Brain microvascular endothelial cell (primary cell): ENCODE measurements at regions not wholly inside any gene's neighbourhood (a gene's known extent, or its start where the extent isn't known, plus 50 kb on each side); places are given as distances from the start of the nearest gene placed in this dataset.
"Not testable (repeated sequence)": the region's sequence is repeated elsewhere in the genome, so short reads cannot be mapped to it uniquely, and the experiment has no call there.

Experiments used
- DNase-seq: peaks from one replicate; pipeline ENCODE4 v3.0.0-alpha.2; 2020
- H3K27ac ChIP-seq: fragments of 250-450 bp; sonication (Bioruptor Pico); 2 replicates; pipeline ENCODE4 v1.5.1; 2020; ENCODE audit warnings: mild to moderate bottlenecking, moderate library complexity
- H3K27me3 ChIP-seq: fragments of 250-450 bp; sonication (Bioruptor Pico); replicated peaks from 2 replicates; pipeline ENCODE4 v1.5.1; 2020; ENCODE audit warnings: mild to moderate bottlenecking
- H3K36me3 ChIP-seq: fragments of 250-450 bp; sonication (Bioruptor Pico); replicated peaks from 2 replicates; pipeline ENCODE4 v1.5.1; 2020; ENCODE audit warnings: mild to moderate bottlenecking
- H3K4me3 ChIP-seq: 2 replicates; pipeline ENCODE4 v1.5.1; 2011; ENCODE audit warnings: low read depth, mild to moderate bottlenecking, control low read depth, low read length, moderate library complexity
- CTCF ChIP-seq: IDR thresholded peaks from 2 replicates; pipeline ENCODE4 v1.5.1; 2011; ENCODE audit warnings: low read depth, mild to moderate bottlenecking, moderate library complexity, low read length, control low read depth, inconsistent platforms; ENCODE audit errors: missing control alignments
- in situ Hi-C: cut with HindIII; loops from 2 replicates; pipeline ENCODE4 v1.10.0; 2017; ENCODE audit warnings: low sequenced_read_pairs, low pct_ligation_motif_present

GRCh38 chr1:91104712-91105111, 82.9 kb upstream of the ZNF644 start:
- Histone ChIP-seq H3K4me3 (no peak overlapping the region), H3K27ac (no peak overlapping the region), H3K27me3 (no peaks in the 10 kb centered on the region), H3K36me3 (no peaks in the 10 kb centered on the region)
- no peak for DNase-seq
- in situ Hi-C loops, result no loop called here
- no peak for TF ChIP-seq CTCF

GRCh38 chr1:91101328-91101727, 79.5 kb upstream of the ZNF644 start:
- TF ChIP-seq CTCF, result no peak
- in situ Hi-C loops, result no loop called here
- no peak overlapping the region for H3K27ac ChIP-seq
- no peak for DNase-seq
- H3K4me3 ChIP-seq, result no peak overlapping the region
- no peaks in the 10 kb centered on the region for H3K36me3 ChIP-seq
- no peaks in the 10 kb centered on the region for H3K27me3 ChIP-seq

GRCh38 chr1:91099746-91100621, 78.1 kb upstream of the ZNF644 start:
- in situ Hi-C loops, result no loop called here
- H3K36me3 ChIP-seq, result no peaks in the 10 kb centered on the region
- TF ChIP-seq CTCF, result no peak
- no peaks in the 10 kb centered on the region for H3K27me3 ChIP-seq
- DNase-seq, result no peak
- no peak overlapping the region for H3K27ac ChIP-seq
- H3K4me3 ChIP-seq, result no peak overlapping the region

- no peak for TF ChIP-seq CTCF
- in situ Hi-C loops, result no loop called here
- H3K4me3 ChIP-seq, result no peak overlapping the region
- no peaks in the 10 kb centered on the region for H3K36me3 ChIP-seq
- no peak for DNase-seq
- H3K27ac ChIP-seq, result no peak overlapping the region
- no peaks in the 10 kb centered on the region for H3K27me3 ChIP-seq
These were observed 76.6 kb upstream of the ZNF644 start for GRCh38 chr1:91098299-91098906.

GRCh38 chr1:91095321-91095720, 73.5 kb upstream of the ZNF644 start:
- H3K4me3 ChIP-seq, in situ Hi-C loops, DNase-seq, H3K36me3 ChIP-seq, H3K27ac ChIP-seq, H3K27me3 ChIP-seq: not testable (repeated sequence)

- H3K36me3 ChIP-seq, result no peaks in the 10 kb centered on the region
- no peak for DNase-seq
- in situ Hi-C loops, result no loop called here
- no peak for TF ChIP-seq CTCF
- no peak overlapping the region for H3K27ac ChIP-seq
- H3K27me3 ChIP-seq, result no peaks in the 10 kb centered on the region
- H3K4me3 ChIP-seq, result no peak overlapping the region
These were observed 70.7 kb upstream of the ZNF644 start for GRCh38 chr1:91092503-91092902.
